ENCODE measurements at regions not wholly inside any gene's neighbourhood (a gene's known extent, or its start where the extent isn't known, plus 50 kb on each side); places are given as distances from the start of the nearest gene placed in this dataset.

DNA sequence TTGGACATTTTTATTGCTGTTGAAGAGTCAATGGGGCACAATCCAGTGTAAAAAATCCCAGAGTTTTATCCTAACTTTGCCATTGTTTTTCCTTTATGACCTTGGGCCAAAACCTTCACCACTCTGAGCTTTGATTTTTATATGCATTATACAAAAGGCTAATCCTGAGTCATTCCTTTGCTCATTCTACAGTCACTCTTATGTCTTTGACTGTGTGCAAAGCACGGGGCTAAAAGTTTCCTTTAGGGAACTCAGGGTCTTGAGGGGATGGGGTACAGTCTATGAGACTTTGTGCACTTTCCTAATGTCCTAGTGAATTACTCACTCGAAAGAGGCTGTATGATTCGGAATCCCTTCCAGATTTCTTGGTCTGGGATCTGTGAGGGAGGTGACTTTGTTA is 543.2 kb upstream of the CAMK1G start:
- DNase-seq (ENCODE audit: extremely low read depth in 1 of 11, low read depth in 9 of 11, low spot score in 4 of 11): no peak

DNA sequence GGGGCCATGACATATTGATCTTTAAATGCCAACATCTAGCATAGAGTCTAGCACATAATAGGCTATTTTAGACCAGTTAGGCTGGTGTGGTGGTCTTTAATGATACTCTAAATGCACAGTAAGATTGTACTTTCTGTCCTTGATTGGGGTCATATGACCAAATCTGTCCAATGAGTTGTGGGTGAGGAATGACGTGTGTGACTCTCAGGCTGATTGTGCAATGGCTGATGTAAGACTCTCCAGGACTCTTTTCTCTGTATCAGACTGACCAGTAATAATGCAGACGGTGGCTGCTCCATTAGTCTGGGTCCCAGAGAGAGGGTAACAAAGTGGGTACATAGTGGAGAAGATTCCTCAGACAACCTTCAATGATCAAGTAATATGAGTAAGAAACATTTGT is 541.6 kb upstream of the CAMK1G start:
- no peak for DNase-seq (ENCODE audit: extremely low read depth in 1 of 11, low read depth in 9 of 11, low spot score in 4 of 11)

DNA sequence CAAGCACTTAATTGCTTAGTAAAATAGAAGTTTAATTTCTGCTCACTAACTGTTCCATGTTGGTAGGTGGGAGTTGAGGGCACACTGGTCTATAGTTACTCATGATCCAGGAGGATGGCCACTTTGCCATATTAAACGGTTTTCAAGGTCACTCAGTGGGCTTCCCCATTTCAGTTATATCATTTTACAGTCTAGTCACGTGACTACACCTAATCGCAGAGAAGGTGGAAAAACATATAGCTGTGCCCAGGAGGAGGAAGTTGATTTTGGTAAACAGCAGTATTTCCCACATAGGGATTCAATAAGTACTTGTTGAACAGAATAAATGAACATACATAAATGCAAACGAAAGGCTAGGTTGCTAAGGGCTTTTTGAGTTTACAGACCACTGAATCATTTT is 541.1 kb upstream of the CAMK1G start:
- DNase-seq (ENCODE audit: extremely low read depth in 1 of 11, low read depth in 9 of 11, low spot score in 4 of 11): no peak

- no peak for DNase-seq (ENCODE audit: extremely low read depth in 1 of 11, low read depth in 9 of 11, low spot score in 4 of 11)
Measured at GRCh38 chr1:209045331-209046057, 538.0 kb upstream of the CAMK1G start.

GRCh38 chr1:209046058-209046417 is 537.5 kb upstream of the CAMK1G start:
- no peak for DNase-seq (ENCODE audit: extremely low read depth in 1 of 11, low read depth in 9 of 11, low spot score in 4 of 11)

- no peak for DNase-seq (ENCODE audit: extremely low read depth in 1 of 11, low read depth in 9 of 11, low spot score in 4 of 11)
Measured at GRCh38 chr1:209046935-209047334, 536.6 kb upstream of the CAMK1G start.

DNA sequence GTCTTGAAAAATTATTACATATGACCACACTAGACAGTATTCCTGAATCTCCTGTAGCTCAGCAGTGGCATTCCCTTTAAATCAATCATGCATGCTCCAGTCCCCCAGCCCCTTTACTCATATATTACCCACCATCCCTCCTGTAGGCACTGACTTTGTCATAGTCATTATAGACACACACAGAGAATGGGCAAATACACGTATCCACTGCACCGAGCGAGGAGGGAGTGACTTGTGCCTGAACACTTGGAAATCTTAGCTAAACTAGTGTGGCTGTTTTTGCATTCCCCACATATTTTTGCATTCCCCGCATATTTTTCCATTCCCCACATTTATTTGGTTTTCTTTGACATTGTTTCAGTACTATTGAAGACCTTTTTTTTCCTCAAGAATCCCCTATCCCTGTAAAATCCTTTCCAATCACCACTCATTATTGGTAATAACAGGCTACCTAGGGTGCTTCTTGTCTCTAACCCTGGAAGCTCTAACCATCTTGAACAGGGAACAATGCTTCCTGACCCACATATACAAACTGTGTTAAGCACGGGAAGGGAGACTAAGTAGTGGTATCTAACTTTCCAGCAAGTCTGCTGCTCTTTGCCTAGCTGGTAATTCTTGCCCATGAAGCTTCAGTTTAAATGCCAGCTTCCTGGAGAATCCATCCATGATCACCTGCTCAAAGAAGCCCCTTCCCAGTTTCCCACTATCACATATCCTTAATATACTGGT is 534.4 kb upstream of the CAMK1G start:
- no peak for DNase-seq (ENCODE audit: extremely low read depth in 1 of 11, low read depth in 9 of 11, low spot score in 4 of 11)

GRCh38 chr1:209051570-209051969 is 531.9 kb upstream of the CAMK1G start:
- DNase-seq (ENCODE audit: extremely low read depth in 1 of 11, low read depth in 9 of 11, low spot score in 4 of 11): no peak

- DNase-seq (ENCODE audit: extremely low read depth in 1 of 11, low read depth in 9 of 11, low spot score in 4 of 11): no peak
Measured at GRCh38 chr1:209053587-209053986, 529.9 kb upstream of the CAMK1G start.

GRCh38 chr1:209057083-209057482 is 526.4 kb upstream of the CAMK1G start:
- no peak for DNase-seq (ENCODE audit: extremely low read depth in 1 of 11, low read depth in 9 of 11, low spot score in 4 of 11)

- DNase-seq (ENCODE audit: extremely low read depth in 1 of 11, low read depth in 9 of 11, low spot score in 4 of 11): no peak
Measured at GRCh38 chr1:209057901-209058300, 525.6 kb upstream of the CAMK1G start.

DNA sequence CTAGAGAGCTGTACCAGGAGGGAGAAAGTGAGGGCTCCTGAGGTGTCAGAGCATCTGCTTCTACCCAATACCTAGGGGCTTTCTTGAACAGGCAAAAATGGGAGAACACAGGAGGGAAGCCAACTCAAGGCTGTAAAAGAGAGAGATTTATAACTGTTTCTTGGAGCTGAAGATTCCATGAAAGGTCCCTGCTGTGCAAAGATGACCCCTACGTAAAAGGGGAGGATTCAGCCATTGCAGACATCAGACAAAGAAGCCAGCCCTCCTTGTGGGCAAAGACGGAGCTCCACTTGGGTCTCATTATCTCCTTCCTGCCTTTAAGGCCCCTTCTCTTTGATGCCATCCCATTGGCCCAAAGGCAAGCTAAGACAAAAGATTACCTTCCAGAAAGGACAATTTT is 524.1 kb upstream of the CAMK1G start:
- DNase-seq (ENCODE audit: extremely low read depth in 1 of 11, low read depth in 9 of 11, low spot score in 4 of 11): no peak

GRCh38 chr1:209059981-209060380 is 523.5 kb upstream of the CAMK1G start:
- DNase-seq (ENCODE audit: extremely low read depth in 1 of 11, low read depth in 9 of 11, low spot score in 4 of 11): no peak

DNA sequence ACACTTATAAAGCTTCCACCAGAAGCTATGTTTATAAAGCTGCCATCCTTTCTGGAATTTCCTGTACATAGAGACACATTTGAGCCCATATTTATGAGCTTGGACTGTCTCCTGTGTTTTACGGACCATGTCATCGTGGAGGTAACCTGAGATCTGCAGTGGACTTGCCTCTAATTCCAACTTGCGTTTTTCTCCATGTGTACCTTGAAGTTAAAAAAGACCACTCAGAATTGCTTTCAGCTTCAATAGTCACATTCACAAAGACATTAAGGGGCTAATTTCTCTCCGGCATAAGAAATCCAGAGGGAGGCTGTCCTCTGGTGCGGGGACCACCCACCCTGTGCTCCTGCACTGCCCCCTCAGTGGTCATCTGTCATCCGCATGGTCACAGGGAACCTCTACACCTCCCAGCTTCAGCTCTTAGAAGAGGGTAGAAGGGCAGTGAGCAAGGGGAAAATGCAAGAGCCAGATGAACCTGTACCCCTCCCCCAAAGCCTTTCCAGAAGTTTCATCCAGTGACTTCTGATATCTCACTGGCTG is 521.4 kb upstream of the CAMK1G start:
- DNase-seq (ENCODE audit: extremely low read depth in 1 of 11, low read depth in 9 of 11, low spot score in 4 of 11): peak; percentile 25 to 77 (median 45)

DNA sequence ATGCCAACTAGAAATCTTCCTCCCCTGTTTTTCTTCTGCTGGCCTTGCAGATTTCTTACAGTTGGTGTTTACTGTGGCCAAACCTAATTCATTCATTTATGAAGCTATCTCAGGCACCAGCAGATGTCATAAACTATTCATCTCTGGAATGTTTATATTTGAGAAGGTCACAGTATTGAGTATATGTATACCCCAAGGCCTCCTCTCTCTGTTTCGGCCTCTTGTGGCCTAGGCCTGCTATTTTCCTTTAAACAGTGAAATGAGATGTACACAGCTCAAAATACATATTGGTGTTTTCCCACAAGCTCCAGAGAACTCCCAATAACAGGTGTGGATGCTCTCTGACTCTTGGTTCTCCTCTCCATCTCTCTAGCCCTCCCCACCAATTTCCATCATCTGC is 520.7 kb upstream of the CAMK1G start:
- DNase-seq (ENCODE audit: extremely low read depth in 1 of 11, low read depth in 9 of 11, low spot score in 4 of 11): no peak

DNA sequence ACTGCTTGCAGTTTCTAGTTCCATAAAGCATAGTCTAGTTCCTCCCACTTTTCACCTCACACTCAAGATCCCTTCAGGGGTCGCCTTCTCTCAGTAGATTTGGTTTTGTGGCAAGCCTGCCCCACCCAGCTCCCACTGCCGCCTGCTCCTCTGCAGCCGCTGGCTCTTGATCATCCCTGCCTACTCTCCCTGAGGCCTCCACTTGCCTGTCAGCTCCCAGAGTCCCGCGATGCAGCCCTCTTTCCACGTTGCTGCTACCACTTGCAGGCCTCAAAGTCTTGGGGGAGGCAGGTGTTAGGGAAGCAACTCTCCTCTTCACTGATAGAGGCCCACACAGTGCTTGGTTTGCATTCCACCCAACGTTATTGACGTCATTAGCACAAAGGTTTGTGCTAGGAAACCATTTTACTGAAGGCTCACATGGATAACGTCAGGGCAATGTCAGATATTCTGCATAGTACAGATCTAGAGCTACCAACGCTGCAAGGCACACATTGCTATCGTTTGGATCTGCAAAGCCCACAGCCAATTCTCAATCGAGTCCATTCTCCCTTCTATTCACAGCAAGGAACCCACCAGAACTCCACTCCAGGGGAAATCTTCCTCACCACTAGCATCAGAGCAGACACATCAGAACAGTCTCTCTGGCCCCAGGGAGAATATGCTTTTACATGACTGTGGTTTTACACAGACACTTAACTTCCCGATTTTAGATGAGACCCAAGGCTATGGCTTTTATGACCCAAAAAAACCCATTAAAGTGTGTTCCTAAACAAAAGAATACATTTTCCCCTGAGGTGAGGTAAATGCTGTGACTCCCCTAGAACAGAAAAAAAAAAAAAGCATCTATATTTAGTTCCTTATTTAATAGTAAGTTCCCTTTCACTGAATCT is 519.5 kb upstream of the CAMK1G start:
- no peak for DNase-seq (ENCODE audit: extremely low read depth in 1 of 11, low read depth in 9 of 11, low spot score in 4 of 11)

DNA sequence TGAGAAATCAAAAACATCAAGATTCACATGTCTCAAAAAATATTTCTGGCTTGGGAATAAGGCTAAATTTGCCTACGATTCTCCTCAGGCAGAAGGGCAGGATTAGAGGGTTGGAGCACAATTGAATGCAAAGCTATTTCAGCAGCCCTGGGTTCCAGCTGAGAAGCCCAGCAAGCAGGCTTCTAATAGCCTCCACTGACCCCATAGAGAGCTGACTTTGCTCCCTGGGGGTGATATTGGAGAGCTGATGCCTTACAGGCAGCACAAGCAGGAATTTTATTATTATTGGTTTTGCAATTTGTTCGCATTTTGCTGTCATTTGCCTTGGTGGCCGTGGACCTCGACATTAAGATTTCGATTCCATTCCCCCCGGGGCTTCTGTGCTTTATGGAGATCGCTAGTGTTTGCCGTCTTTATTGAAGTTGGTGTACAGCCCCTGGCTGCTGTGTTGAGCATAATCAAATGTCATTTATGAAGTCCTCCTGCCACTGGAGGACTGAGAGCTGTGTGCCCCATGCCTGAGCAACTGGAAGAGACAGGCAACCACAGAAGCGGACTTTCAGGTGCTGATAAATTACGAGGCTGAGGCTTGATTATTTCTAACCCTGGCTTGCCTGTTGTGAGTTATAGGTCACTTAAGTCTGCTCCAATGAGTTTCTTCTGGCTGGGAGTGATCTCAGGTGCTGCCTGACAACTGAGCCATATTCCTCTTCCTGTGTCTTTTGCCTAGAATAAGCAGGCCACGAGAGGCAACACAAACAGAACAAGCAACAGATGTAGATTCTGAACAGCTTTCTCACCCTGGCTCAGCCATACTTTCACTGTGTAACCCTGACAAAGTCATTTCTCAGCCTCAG is 518.4 kb upstream of the CAMK1G start:
- peak in 3 of 11 donors; percentile 28 to 35 (median 30) for DNase-seq (ENCODE audit: extremely low read depth in 1 of 11, low read depth in 9 of 11, low spot score in 4 of 11)

DNA sequence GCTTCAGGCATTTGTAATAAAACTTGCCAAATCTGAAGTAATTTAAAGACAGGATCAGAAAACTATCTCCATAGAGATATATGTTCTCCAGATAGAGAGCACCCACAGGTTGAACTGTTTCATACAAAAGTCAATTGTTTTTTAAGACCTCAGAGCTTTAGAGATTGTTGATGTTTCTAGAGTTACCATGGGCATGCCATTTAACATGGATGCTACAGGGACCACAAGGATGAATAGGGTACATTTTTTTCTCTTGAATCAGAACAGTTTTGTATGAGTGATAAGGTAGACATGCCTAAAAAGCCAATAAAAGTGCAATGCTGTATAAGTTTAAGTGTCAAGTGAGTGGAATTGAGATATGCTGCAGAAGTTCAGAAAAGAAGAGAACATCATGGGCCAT is 511.0 kb upstream of the CAMK1G start:
- DNase-seq (ENCODE audit: extremely low read depth in 1 of 11, low read depth in 9 of 11, low spot score in 4 of 11): no peak

GRCh38 chr1:209073879-209074278 is 509.6 kb upstream of the CAMK1G start:
- DNase-seq (ENCODE audit: extremely low read depth in 1 of 11, low read depth in 9 of 11, low spot score in 4 of 11): no peak
